ENCODE measurements at regions not wholly inside any gene's neighbourhood (a gene's known extent, or its start where the extent isn't known, plus 50 kb on each side); places are given as distances from the start of the nearest gene placed in this dataset.

- TF ChIP-seq TSHZ2 (CRISPR knock-in tag; IDR thresholded peaks at IDR 0.05): no peak
- TF ChIP-seq OSR1 (CRISPR knock-in tag; IDR thresholded peaks at IDR 0.05): no peak
- TF ChIP-seq TCF4 (CRISPR knock-in tag; IDR thresholded peaks at IDR 0.05; ENCODE audit: borderline replicate concordance): no peak
- TF ChIP-seq ZC3H10 (CRISPR knock-in tag; IDR thresholded peaks at IDR 0.05): no peak
Measured at GRCh38 chr2:168397629-168398028, 58.4 kb upstream of the CERS6 start (continued).

GRCh38 chr2:168401048-168401556 lies 55.0 kb upstream of the CERS6 start:
- ATAC-seq: no peak
- TF ChIP-seq ZNF8 (CRISPR knock-in tag; IDR thresholded peaks at IDR 0.05): no peak
- TF ChIP-seq TOX (CRISPR knock-in tag; IDR thresholded peaks at IDR 0.05; ENCODE audit: borderline replicate concordance): no peak
- no peak for TF ChIP-seq ZFP3 (CRISPR knock-in tag; IDR thresholded peaks at IDR 0.05)
- TF ChIP-seq BACH2 (CRISPR knock-in tag; IDR thresholded peaks at IDR 0.05; ENCODE audit: borderline replicate concordance): no peak
- TF ChIP-seq CREB5 (CRISPR knock-in tag; IDR thresholded peaks at IDR 0.05; ENCODE audit: low read depth): no peak
- no peak for TF ChIP-seq OSR1 (CRISPR knock-in tag; IDR thresholded peaks at IDR 0.05)
- TF ChIP-seq GLIS3 (CRISPR knock-in tag; IDR thresholded peaks at IDR 0.05): no peak

GRCh38 chr2:168401771-168402170 lies 54.3 kb upstream of the CERS6 start:
- TF ChIP-seq TSHZ2 (CRISPR knock-in tag; IDR thresholded peaks at IDR 0.05) (no peak), ZFP30 (CRISPR knock-in tag; IDR thresholded peaks at IDR 0.05) (no peak), POU6F1 (CRISPR knock-in tag; IDR thresholded peaks at IDR 0.05; ENCODE audit: borderline replicate concordance, low read depth) (no peak), TOX (CRISPR knock-in tag; IDR thresholded peaks at IDR 0.05; ENCODE audit: borderline replicate concordance) (no peak), PATZ1 (CRISPR knock-in tag; IDR thresholded peaks at IDR 0.05; ENCODE audit: borderline replicate concordance) (no peak), CSRNP3 (CRISPR knock-in tag; IDR thresholded peaks at IDR 0.05) (no peak), ZC3H10 (CRISPR knock-in tag; IDR thresholded peaks at IDR 0.05) (no peak), RARB (CRISPR knock-in tag; IDR thresholded peaks at IDR 0.05) (no peak), ESRRG (CRISPR knock-in tag; IDR thresholded peaks at IDR 0.05) (no peak), ARNTL (CRISPR knock-in tag; IDR thresholded peaks at IDR 0.05; ENCODE audit: borderline replicate concordance, low read depth) (no peak), CSDC2 (CRISPR knock-in tag; IDR thresholded peaks at IDR 0.05) (no peak), TCF4 (CRISPR knock-in tag; IDR thresholded peaks at IDR 0.05; ENCODE audit: borderline replicate concordance) (no peak), ZFP3 (CRISPR knock-in tag; IDR thresholded peaks at IDR 0.05) (no peak), ZNF70 (CRISPR knock-in tag; IDR thresholded peaks at IDR 0.05) (no peak)
- no peak for ATAC-seq
